ENCODE measurements at regions not wholly inside any gene's neighbourhood (a gene's known extent, or its start where the extent isn't known, plus 50 kb on each side); places are given as distances from the start of the nearest gene placed in this dataset.

DNA sequence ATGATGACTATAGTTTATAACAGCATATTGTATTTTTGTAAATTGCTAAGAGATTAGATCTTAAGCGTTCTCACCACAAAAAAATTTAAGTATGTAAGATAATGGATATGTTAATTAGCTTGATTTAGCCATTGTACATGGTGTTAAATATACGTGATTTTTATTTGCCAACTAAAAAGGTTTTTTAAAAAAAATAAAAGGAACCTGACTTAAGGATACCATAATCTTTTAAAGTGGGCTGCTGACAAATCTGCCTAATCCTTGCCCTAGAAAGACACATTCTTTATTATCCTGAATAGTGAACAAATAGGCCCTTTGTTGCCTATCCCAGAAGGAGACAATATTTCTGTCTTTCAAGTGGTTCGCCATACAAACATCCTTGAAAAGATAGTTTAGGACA lies 94.6 kb upstream of the FAM47C start:
- no peak for TF ChIP-seq EZH2 (optimal IDR thresholded peaks at IDR 0.05; ENCODE audit: low read depth, low read length)
- TF ChIP-seq, protein P1, sequence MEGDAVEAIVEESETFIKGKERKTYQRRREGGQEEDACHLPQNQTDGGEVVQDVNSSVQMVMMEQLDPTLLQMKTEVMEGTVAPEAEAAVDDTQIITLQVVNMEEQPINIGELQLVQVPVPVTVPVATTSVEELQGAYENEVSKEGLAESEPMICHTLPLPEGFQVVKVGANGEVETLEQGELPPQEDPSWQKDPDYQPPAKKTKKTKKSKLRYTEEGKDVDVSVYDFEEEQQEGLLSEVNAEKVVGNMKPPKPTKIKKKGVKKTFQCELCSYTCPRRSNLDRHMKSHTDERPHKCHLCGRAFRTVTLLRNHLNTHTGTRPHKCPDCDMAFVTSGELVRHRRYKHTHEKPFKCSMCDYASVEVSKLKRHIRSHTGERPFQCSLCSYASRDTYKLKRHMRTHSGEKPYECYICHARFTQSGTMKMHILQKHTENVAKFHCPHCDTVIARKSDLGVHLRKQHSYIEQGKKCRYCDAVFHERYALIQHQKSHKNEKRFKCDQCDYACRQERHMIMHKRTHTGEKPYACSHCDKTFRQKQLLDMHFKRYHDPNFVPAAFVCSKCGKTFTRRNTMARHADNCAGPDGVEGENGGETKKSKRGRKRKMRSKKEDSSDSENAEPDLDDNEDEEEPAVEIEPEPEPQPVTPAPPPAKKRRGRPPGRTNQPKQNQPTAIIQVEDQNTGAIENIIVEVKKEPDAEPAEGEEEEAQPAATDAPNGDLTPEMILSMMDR (IDR thresholded peaks at IDR 0.05; ENCODE audit: low read length): no peak
